A673 (cell line): ENCODE measurements at regions not wholly inside any gene's neighbourhood (a gene's known extent, or its start where the extent isn't known, plus 50 kb on each side); places are given as distances from the start of the nearest gene placed in this dataset.

Experiments
- BruUV-seq: library from RNA; stranded (reverse); fragments of 400-500 nt; replicated peaks from 2 replicates; lab custom pipeline; 2021; lab: Mats Ljungman, UMichigan
- CTCF ChIA-PET: fragments of 300-600 bp; sonication (Branson Sonifier 250); formaldehyde crosslinking; loops from one replicate; lab custom pipeline; 2022; ENCODE audit warnings: antibody characterized with exemption; lab: Charles Lee
- POLR2A ChIA-PET: fragments of 300-600 bp; sonication (Branson Sonifier 250); formaldehyde crosslinking; loops from one replicate; lab custom pipeline; 2022; ENCODE audit warnings: antibody characterized with exemption; ENCODE audit not compliant: low non-redundant PET; lab: Charles Lee
- DNase-seq: peaks from one replicate; pipeline ENCODE4 v3.0.0-alpha.2; 2015; ENCODE audit warnings: low spot score
- H3K27ac ChIP-seq: fragments of 200-600 bp; sonication (generic); 2 replicates; pipeline ENCODE4 v1.5.1; 2016; ENCODE audit warnings: mixed run types, low read depth, mild to moderate bottlenecking, mixed read lengths, antibody characterized with exemption, low read length; ENCODE audit not compliant: poor library complexity, severe bottlenecking
- H3K27me3 ChIP-seq: fragments of 200-600 bp; sonication (generic); replicated peaks from 2 replicates; pipeline ENCODE4 v1.6.1; 2017; ENCODE audit warnings: mixed run types, low read depth, mild to moderate bottlenecking, mixed read lengths, antibody characterized with exemption, low read length; ENCODE audit not compliant: insufficient read depth, poor library complexity
- H3K36me3 ChIP-seq: fragments of 200-600 bp; sonication (generic); 2 replicates; pipeline ENCODE4 v1.6.1; 2016; ENCODE audit warnings: mixed run types, mild to moderate bottlenecking, mixed read lengths, antibody characterized with exemption, low read length; ENCODE audit not compliant: insufficient read depth, poor library complexity, severe bottlenecking
- H3K4me1 ChIP-seq: fragments of 200-600 bp; sonication (generic); 2 replicates; pipeline ENCODE4 v1.6.1; 2017; ENCODE audit warnings: mixed run types, mild to moderate bottlenecking, mixed read lengths, antibody characterized with exemption, low read length; ENCODE audit not compliant: insufficient read depth, poor library complexity, severe bottlenecking
- H3K4me3 ChIP-seq: fragments of 200-600 bp; sonication (generic); 2 replicates; pipeline ENCODE4 v1.5.1; 2016; ENCODE audit warnings: low read depth, mixed run types, mild to moderate bottlenecking, mixed read lengths, low read length; ENCODE audit not compliant: poor library complexity, severe bottlenecking
- H3K9me3 ChIP-seq: fragments of 200-600 bp; sonication (generic); 2 replicates; pipeline ENCODE4 v1.6.1; 2016; ENCODE audit warnings: mixed run types, low read depth, mild to moderate bottlenecking, mixed read lengths, antibody characterized with exemption, low read length; ENCODE audit not compliant: poor library complexity, severe bottlenecking
- CTCF ChIP-seq: fragments of 300-800, 200-600 bp; sonication (generic); conservative IDR thresholded peaks from 2 replicates; pipeline ENCODE4 v1.5.1; 2017; ENCODE audit warnings: low read depth, mild to moderate bottlenecking, antibody characterized with exemption, low read length, moderate library complexity, mixed read lengths
- EZH2 ChIP-seq: fragments of 200-600 bp; sonication (generic); IDR thresholded peaks from 2 replicates; pipeline ENCODE4 v1.6.1; 2017; ENCODE audit warnings: borderline replicate concordance, low read depth, mild to moderate bottlenecking, mixed read lengths, antibody characterized with exemption, low read length; ENCODE audit not compliant: poor library complexity, severe bottlenecking
- intact Hi-C: fragments of 100-400 bp; cut with micrococcal nuclease; formaldehyde crosslinking; loops from one replicate; pipeline ENCODE4 v1.10.0; 2022; ENCODE audit not compliant: unreplicated experiment

- no peak overlapping the region for H3K27ac ChIP-seq
- H3K4me1 ChIP-seq = no peaks in the 10 kb centered on the region
- CTCF ChIA-PET = no interaction called here
- no peak overlapping the region for H3K4me3 ChIP-seq
- no peak for DNase-seq
- no peaks in the 10 kb centered on the region for H3K27me3 ChIP-seq
- no TSS peak for BruUV-seq
- intact Hi-C loops = no loop called here
- H3K36me3 ChIP-seq = no peaks in the 10 kb centered on the region
- H3K9me3 ChIP-seq = peaks cover 63% of the 10 kb centered on the region
- POLR2A ChIA-PET = no interaction called here
- TF ChIP-seq EZH2 = no peak
- TF ChIP-seq CTCF = no peak
These were observed 378.1 kb downstream of the GABRB3 start for GRCh38 chr15:26394801-26395200.

DNA sequence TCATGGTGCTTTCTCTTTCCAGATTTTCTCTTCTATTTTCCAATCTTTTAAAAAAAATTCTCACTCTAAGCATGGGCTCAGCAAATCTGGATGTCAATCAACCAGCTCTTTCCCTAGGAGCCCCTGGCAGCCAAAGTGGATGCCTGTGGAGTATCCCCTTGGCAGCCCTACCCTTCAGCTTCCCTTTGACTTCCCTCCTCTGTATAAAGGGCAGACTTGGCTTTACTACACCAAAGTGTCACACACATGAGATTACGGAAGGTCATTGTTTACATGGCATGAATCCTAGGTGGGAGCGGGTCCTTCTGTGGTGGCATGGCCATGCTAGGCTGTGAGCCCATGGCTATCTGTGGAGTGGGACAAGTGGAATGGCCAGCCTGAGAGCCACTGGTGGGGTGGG lies 379.9 kb downstream of the GABRB3 start:
- Histone ChIP-seq H3K4me3 (no peak overlapping the region), H3K4me1 (no peaks in the 10 kb centered on the region), H3K27ac (no peak overlapping the region), H3K36me3 (no peaks in the 10 kb centered on the region), H3K9me3 (peaks cover 59% of the 10 kb centered on the region), H3K27me3 (no peaks in the 10 kb centered on the region)
- ChIA-PET CTCF (no interaction called here), POLR2A (no interaction called here)
- TF ChIP-seq EZH2 (no peak), CTCF (no peak)
- no peak for DNase-seq
- intact Hi-C loops = no loop called here
- no TSS peak for BruUV-seq

DNA sequence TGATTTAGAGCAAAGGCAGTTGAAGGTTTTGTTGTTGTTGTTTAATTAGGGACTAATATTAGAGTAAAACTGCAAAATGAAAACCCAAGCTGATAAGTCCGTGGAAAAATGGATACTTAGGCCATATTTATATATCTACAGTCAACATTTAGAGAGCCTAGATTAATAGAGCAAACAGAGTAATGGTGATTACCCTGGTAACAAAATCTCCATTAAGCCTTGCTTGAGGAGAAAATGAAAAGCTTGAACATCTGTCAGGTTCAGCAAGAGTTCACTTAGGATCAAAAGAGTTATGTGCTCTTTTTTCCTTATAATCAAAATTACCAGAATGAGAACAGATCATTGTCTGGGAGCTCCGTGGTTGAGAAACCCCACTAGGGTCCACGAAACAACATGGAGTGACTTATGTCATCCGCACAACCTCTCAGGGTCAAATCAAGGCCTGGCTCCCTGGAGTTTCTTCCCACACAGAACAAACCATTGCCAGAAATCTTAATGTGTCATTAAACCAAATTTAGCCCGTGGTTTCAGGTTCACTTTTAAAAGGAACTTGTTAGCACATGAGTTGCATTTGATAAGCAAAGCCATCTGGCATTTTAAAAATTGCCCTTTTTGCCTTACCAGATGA lies 381.2 kb downstream of the GABRB3 start:
- Histone ChIP-seq H3K9me3 (peaks cover 69% of the 10 kb centered on the region), H3K27ac (no peak overlapping the region), H3K4me3 (no peak overlapping the region), H3K4me1 (no peaks in the 10 kb centered on the region), H3K27me3 (no peaks in the 10 kb centered on the region), H3K36me3 (no peaks in the 10 kb centered on the region)
- CTCF ChIA-PET = no interaction called here
- POLR2A ChIA-PET = no interaction called here
- TF ChIP-seq CTCF (no peak), EZH2 (no peak)
- intact Hi-C loops = no loop called here
- no peak for DNase-seq
- no TSS peak for BruUV-seq
